CD4-positive, alpha-beta T cell treated with Interleukin-17A for 4 hours (primary cell): ENCODE measurements at regions not wholly inside any gene's neighbourhood (a gene's known extent, or its start where the extent isn't known, plus 50 kb on each side); places are given as distances from the start of the nearest gene placed in this dataset.
"Not testable (repeated sequence)": the region's sequence is repeated elsewhere in the genome, so short reads cannot be mapped to it uniquely, and the experiment has no call there.

ENCODE experiments used
- DNase-seq: peaks from one replicate; pipeline ENCODE4 v3.0.0-alpha.2; 2020; ENCODE audit warnings: mixed read lengths

DNA sequence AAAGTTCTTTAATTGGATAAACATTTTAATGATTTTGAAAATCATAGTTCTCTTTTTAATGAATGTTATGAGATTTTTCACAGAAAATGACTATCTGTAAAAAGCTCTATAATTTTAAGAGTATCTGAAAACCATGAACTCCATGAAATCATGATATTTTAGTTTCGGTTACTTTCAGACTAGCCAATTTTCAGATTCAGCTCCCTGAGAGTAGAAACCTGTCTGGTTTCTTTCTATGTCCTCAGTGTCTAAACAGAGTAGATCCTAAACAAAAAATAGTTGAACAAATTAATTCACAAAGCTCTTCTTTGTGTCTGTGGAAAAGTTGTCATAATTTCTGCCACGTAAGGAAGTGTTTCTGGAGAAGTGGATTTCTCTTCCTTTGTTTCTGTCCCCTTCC lies 1247.7 kb downstream of the NSUN3 start:
- DNase-seq: no peak

DNA sequence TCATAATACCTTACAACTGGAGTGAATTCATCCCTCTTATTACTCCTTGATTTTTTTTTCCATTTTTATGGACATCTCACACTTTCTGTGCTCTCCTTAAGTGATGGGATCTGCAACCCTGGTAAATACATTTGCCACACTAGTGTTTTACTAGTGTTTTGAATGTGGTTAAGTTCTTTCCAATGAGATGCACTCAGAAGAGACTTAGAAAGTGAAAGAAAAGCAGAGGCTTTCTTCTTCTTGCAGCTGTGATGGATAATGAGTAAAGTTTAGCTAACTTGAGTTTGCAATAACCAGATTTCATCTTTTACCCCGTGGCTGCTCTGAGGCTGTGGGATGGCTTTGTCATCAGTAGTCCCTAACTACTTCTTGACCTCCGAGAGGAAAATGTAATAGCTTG lies 1248.4 kb downstream of the NSUN3 start:
- DNase-seq: no peak

DNA sequence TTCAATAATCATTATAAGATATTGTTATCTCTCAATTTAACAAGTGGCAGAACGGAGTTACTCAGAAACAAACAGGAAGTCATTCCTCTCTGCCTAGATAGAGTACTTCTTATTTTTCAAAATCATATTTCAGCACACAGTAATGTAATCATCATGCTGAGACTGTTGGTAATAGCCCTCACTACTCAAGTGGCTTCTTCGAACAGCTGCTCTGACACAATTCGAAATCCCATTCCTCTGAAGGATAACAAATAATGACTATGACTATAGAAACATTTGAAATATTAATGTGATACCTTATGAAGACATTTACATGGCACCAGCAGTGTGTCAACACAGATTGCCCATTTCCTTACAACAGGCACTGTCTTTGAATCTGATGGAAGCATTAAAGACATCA lies 1249.8 kb downstream of the NSUN3 start:
- no peak for DNase-seq

DNA sequence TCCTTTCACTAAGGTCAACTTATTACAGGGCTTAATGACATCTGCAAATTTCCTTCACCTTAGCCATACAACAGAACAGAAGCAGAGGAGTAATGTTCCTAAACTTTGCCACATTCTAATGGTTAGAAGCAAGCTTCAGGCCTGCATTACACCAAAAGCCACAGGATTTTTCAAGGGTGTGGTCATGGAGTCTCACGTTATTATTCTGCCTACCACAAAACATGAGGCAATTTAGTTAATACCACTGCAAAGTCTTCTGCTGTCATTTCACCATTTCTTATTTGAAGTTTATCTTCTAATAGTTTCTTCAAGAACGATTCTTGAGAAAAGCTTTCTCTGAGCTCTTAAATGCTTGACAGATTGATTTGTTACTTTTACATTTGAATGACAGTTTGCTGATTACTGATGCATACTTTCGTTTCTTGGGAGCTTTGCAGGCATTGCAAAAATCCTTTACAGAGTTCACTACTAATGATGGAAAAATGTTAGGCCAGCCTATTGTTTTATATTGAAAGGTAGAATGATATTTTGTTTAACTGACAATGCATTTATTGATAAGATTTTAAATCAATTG lies 1257.1 kb downstream of the NSUN3 start:
- DNase-seq: no peak

DNA sequence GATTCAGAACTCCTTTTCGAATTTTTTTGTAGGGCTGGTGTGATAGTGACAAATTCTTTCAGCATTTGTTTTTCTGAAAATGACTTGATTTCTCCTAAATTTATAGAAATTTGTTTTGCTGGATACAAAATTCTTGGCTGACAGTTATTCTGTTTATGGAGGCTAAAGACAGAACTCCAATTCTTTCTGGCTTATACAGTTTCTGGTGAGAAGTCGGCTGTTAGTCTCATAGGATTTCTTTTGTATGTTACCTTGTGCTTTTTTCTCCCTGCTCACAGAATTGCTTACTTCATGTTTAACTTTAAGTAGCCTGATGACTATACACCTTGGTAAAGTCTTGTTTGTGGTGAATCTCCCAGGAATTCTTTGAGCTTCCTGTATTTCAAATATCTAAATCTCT lies 1264.6 kb downstream of the NSUN3 start:
- DNase-seq: no peak

DNA sequence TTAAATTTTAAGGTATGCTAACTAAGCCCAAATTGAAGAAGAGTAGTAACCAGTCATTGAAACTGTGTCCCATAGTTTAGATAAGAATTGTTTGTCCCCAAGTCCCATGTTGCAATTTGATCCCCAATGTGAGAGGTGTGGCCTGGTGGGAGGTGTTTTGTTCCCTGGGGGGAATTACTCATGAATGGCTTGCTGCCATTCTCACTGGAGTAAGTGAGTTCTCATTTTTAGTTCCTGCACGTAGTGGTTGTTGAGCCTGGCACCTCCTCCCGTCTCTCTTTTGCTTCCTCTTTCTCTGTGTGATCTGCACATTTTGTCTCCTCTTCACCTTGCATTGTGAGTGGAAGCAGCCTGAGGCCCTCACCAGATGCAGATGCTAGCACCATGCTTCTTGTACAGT lies 1271.0 kb downstream of the NSUN3 start:
- DNase-seq: no peak

DNA sequence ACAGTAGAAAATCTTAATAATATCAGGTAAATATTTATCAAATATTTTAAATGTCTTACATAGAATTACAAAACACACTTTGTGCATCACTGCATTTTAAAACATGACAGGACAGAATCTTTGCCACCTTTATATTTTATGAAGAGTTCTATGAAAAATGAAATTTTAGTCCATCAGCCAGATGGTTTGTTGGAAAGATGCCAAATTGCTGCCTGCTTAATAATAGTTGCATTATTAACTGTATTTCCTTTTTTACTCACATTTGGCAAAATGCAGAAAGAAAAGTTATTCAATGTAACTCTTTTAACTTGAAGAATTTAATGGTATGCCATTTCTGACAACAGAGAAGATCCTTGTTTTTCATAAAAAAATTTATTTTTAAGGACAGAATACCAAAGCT lies 1271.6 kb downstream of the NSUN3 start:
- DNase-seq: no peak

DNA sequence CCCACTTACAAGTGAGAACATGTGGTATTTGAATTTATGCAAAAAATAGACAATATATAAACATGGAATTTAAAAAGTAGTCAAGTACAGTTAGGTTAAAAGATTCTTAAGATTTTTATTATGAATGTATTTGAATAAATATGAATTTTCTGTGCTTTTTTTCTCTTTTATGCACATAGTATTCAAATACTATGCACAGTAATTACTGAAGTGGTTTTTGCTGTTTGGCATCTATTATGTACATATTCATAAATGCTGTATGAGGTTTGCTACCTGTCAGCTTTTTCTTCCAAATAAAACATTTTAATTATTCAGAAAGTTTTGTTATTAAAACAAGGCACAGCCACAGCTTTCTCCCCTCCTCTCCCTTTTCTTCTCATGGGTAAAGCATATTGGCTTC lies 1272.7 kb downstream of the NSUN3 start:
- no peak for DNase-seq

DNA sequence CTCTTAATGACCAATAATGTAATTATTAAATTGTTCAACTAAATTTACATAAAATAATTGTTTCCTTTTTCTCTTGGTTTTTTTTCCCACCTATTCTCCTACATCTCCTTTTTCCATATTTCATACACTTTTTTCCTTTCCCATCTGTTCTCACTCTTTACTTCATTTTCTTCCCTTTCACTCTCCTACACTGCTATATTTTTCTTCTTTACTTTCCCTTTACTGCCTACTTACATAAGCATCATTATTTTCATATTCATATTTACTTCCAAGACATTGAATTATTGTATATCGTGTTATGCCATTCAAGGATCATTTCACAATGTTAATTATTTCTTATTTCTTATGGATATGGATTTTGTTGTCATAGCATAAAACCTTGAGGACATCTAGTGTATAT lies 1275.6 kb downstream of the NSUN3 start:
- no peak for DNase-seq

DNA sequence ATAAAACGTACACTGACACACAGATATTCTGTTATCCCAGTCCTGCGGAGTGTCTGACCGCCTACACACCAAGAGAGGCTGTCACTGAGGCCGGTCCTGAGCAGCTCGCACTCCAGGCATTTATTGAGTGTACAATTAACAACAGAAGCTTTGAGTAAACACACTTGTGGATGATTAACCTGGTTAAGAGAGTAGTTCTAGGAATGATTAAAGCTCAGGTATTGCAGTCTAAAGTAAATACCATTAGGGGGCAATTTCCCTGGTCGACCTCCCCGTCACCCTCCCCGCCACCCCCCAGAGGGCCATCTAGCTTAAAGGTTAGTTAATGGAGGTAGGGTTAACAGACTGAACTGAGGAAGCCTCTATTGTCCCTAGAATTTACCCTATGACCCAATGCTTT lies 1278.5 kb downstream of the NSUN3 start:
- DNase-seq: no peak

DNA sequence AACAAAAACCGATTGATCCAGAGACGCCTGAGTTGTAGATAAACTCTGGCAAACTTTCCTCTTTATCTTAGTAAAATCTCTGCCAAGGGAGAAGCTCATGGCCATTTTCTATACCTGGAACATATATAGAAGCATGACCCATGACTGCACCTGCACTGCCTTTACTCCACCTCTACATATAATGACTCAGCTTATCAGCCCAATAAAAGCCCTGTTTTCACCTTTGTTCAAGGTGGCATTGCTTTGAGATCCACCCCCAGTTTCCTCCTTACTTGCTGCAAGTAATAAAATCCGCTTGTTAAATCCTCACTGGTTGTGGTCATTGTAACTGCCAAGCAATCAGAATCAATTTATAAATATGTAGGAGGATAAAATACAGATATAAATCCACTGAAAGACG lies 1280.4 kb downstream of the NSUN3 start:
- DNase-seq: no peak

DNA sequence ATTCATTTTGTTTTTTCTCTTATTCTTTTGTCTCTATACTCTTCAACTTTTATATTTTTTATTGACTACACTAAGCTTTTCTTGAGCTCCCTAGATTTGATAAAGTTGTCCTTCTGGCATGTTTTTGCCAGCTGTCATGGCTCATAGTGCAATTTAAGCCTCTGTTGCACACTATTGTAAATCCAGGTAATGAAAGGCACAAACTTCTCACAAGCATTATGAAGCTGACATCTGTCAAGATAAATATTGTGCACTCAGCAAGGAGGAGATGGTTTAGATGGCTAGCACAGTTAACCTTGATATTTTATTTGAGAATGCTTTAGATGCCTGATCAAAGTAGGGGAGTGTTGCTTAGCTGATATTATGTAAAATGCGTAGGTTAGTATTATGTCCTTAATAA lies 1280.9 kb downstream of the NSUN3 start:
- no peak for DNase-seq

DNA sequence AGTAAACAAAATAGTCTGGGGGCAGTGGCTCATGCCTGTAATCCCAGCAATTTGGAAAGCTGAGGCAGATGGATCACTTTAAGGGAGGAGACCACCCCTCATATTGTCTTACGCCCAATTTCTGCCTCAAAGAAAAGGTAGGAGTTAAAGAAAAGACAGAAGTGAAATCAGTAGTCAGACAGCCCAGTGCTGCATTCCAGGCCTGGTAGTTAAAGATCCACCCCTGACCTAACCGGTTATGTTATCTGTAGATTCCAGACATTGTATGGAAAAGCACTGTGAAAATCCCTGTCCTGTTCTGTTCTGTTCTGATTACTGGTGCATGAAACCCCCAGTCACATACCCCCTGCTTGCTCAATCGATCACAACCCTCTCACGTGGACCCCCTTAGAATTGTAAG lies 1285.1 kb downstream of the NSUN3 start:
- DNase-seq: not testable (repeated sequence)

DNA sequence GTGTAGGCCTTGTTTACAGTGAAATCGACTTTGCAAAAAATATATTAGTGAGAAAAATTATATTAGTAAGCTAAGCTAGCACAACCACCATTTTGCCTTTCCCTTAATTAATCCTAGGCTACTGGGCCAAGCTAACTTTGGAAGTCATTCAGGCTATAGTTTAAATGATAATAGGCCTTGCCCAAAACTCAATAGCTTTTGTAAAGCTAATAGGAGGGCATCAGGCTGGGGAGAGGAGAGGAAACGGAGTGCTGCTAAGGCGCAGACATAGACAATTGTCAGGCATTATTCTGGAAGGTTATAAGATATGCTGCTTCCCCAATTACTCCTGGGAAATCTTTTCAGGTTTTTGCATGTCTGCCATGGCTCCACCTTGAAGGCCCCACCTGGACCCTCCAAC lies 1286.0 kb downstream of the NSUN3 start:
- DNase-seq: no peak

DNA sequence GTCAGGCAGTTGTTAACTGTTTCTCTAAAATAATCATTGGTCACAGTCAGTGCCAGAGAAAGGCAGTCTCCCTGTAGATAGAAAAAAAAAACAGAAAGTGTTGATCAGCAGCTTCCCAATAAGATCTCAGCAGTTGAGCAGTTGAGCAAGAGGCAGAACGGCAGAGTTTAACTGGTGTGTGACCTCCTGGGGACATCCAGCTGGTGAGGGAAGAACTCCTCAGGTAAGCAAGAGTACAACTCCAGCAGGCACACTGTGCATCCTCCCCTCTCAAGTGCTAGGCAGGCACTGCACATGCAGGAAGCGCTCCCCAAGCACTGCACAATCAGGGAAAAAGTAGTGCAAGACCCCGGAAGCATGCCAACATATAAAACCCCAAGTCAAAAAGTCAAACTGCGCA lies 1287.2 kb downstream of the NSUN3 start:
- DNase-seq: no peak

DNA sequence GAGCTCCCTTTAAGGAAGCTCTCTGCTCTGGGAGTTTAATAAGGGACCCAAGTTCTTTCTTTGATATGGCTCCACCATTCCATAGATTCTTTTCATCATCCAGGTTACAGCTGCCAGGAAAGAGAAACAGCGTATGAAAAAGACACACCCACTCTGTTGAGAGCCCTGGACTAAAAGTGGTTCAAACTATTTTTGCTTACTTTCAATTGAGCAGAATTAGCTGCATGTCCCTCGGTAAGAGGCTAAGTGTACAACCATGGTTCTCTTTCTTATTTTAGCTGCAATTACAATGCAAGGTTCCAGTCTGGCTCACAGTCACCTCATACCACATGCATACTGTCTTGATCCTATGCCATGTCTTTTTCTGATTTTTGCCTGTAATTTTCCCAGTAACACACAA lies 1288.3 kb downstream of the NSUN3 start:
- no peak for DNase-seq

DNA sequence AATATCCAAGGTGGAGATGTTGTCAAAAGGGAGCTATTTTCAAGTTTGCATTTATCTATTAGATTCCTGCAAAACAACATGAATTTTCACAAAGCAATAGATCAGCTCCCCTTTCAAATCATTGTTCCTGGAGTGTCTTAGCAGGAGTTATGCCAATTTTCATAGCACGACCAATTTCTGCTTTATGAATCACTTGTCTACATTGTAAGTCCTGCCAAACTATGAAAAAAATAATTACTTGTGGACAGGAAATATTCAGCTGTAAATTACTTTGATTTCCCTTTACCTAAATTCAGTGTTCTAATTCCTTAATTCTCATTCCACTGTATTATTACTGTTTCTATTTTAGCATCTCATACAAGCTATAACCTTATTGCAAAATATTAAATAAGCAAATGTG lies 1289.6 kb downstream of the NSUN3 start:
- DNase-seq: no peak

DNA sequence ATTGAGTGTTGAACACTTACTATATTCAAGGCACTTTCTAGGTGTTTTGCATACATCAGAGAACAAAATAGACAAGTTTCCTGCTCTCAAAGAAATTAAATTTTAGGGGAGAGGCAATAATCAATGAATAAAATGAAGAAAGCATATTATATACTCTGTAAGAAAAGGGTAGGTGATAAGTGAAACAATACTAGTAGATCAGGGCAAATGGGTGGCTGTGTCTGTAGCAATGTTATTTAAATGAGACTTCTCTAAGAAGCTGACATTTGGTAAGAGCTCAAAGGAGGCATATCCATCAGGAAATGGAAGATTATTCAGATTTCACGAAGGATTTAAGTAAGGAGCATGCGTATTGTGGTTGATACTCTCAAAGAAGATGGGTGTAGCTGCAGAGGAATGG lies 1291.6 kb downstream of the NSUN3 start:
- no peak for DNase-seq

DNA sequence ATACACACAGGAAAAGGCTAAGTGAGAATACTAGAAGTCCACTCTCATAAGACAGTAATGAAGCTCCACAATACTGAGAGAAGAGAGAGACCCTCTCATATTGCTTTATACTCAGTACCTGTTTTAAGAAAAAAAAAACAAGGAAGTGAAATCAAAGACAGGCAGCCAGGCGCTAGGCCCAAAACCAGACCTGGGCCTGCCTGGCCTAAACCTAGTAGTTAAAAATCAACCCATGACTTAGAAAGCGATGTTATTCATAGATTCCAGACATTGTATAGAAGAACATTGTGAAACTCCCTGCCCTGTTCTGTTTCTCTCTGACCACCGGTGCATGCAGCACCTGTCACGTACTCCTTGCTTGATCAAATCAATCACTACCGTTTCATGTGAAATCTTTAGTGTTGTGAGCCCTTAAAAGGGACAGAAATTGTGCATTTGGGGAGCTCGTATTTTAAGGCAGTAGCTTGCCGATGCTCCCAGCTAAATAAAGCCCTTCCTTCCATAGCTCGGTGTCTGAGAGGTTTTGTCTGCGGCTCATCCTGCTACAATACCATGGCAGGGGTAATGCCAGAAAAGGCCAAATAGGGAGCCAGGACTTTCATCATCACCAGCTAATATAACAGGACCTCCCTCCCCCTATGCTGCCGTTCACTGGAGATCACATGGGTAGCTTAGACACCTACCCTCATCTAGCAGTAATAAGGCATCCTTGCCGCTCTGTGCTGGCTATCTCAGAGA lies 1294.1 kb downstream of the NSUN3 start:
- DNase-seq: no peak

DNA sequence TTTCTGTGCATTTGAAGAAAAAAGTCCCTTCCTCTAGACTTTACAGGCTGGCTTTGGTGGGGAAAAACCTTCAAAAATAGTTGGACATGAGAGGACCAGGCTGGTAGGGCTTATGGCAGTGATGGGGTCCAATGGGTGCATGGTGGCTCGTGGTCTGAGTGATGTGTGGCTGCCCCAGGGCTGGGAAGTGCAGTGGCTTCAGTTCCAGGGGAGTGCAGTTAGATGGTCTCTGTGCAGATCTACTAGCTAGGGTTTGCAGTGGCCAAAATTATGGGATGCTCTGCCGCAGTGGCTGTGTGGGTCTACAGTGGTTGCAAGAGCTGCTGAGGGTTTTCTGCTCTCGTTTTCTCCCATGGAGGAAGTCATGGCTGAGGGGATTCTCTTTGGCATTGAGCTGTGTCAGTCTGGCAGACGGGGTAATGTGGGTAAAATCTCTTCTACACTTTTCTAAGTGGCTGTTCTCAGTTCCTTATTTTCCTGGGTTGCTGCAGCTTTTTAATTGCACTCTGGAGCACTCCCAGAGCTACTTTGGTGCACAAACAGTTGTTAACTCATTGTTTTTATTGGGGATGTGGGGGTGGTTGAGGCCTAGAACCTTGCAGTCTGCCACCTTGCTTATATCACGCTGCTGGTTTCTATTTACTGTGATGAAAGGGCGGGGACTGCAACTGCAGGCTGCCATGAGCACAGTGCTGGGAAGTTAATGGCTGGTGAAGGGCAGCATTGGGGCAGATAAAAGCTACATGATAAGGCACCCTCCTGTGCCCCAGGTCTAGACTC lies 1324.6 kb downstream of the NSUN3 start:
- DNase-seq: no peak

DNA sequence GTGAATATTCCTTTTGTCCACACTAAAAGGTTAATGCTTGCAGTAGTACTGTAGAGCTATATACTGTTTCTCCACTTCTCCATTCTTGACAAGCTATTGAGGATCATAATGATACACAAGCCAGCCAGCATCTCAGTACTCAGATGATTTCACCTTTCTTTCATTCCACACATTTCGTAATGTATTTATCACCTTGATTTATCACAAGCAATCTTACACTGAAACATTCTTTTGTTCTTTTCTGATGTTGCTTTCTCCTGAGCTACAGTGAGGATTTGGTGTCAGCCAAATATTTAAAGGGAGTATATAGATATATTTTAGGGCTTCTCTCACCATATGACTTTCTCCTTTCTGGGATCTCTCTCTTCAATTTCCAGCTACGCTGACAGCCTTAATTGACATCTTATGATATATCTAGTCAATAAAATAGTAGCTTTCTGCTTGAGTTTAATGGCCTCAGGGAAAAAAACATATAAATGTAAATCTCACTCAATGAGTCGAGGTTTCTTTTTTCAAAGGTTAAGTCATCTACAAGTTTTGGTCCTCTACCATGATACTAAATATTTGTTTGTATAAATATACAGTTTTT lies 1327.0 kb downstream of the NSUN3 start:
- DNase-seq: no peak

DNA sequence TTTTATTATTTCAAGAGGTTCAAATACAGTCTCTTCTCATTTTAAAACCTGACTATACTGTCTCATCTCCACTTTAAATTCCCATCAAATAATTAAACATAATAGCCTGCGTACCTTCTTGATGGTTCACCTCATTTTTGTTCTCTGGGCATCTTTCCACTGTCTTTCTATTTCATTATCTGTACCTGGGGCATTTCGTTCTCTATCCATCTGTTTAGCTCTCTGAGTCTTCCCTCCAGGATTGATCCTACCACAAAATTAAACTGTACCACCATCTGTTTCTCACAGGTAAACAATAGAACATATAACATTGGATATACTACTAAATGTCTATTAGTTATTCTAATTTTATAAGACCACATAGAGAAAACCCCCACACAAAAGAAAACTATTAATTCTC lies 1331.4 kb downstream of the NSUN3 start:
- DNase-seq: no peak

DNA sequence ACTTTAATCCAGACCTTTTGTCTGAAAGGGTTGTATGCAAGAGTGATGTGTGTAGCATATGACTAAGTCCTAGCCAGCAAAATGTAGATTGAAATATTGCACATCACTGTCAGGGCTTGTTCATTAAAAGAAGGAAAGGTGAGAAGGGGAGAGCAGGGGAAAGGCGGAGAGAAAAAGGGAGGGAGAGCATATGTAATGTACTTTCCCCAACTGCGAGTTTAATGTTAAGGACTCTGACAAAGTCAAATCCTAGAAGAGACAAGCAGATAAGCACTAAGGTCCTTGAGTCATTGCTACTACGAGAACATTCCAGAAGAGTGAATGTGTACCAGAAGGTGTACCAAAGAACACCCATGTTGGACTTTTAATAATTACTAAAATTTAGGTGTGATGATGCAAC lies 1336.7 kb downstream of the NSUN3 start:
- DNase-seq: no peak

DNA sequence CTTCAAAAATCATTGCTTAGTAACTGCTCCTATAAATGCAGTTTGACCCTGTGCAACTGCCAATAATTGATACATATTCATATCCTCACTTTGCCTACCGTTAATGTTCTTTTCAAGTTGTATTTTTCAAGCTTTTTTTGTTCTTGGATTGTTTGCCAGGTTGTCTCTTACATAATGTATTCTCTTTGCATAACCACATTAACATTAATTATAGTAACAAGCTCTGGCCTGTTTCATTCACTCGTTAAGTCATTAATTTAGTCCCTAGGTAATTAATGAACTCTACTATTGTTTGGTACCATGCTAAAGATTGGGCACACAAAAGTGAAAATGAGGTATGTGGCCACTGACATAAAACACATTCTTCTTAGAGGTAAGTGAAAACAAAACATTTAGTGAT lies 1338.8 kb downstream of the NSUN3 start:
- no peak for DNase-seq
